ENCODE measurements at regions not wholly inside any gene's neighbourhood (a gene's known extent, or its start where the extent isn't known, plus 50 kb on each side); places are given as distances from the start of the nearest gene placed in this dataset.

DNA sequence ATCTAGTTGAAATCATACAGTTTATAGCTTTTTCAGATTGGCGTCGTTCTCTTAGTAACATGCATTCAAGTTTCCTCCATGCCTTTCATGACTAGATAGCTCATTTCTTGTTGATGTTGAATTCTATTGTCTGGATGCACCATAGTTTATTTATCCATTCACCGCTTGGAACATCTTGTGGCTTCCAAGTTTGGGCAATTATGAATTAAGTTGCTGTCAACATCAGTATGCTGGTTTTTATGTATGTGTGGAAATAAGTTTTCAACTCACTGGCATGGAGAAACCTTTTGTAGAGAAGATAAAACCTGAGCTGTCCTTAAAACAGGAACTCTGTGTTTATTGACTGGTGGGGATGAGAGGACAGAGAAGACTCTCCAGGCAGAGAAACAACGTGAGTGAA lies 248.0 kb downstream of the CDC5L start:
- H3K27me3 ChIP-seq (replicated peaks; ENCODE audit: control insufficient read depth, insufficient read depth, low read length) = no peaks in the 10 kb centered on the region; the same call in 1 of the 2 replicates
- H3K4me3 ChIP-seq (ENCODE audit: low read depth, low read length) = no peak overlapping the region
- no peaks in the 10 kb centered on the region for H3K4me1 ChIP-seq
- Mint-ChIP-seq H3K4me3 (ENCODE audit: unreplicated experiment) (no peak overlapping the region), H3K27me3 (ENCODE audit: insufficient read depth, unreplicated experiment) (peaks cover 16% of the 10 kb centered on the region), H3K27ac (ENCODE audit: unreplicated experiment) (no peak overlapping the region), H3K4me1 (ENCODE audit: low read depth, unreplicated experiment) (no peaks in the 10 kb centered on the region), H3K36me3 (ENCODE audit: insufficient read depth, unreplicated experiment) (no peaks in the 10 kb centered on the region), H3K9me3 (ENCODE audit: unreplicated experiment) (no peaks in the 10 kb centered on the region)
- intact Hi-C loops (cut with micrococcal nuclease; ENCODE audit: unreplicated experiment) = no loop called here
- TF ChIP-seq, protein P1, sequence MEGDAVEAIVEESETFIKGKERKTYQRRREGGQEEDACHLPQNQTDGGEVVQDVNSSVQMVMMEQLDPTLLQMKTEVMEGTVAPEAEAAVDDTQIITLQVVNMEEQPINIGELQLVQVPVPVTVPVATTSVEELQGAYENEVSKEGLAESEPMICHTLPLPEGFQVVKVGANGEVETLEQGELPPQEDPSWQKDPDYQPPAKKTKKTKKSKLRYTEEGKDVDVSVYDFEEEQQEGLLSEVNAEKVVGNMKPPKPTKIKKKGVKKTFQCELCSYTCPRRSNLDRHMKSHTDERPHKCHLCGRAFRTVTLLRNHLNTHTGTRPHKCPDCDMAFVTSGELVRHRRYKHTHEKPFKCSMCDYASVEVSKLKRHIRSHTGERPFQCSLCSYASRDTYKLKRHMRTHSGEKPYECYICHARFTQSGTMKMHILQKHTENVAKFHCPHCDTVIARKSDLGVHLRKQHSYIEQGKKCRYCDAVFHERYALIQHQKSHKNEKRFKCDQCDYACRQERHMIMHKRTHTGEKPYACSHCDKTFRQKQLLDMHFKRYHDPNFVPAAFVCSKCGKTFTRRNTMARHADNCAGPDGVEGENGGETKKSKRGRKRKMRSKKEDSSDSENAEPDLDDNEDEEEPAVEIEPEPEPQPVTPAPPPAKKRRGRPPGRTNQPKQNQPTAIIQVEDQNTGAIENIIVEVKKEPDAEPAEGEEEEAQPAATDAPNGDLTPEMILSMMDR (IDR thresholded peaks at IDR 0.05; ENCODE audit: insufficient read depth in 1 of 2, low read depth in 1 of 2, low read length in 1 of 2, severe bottlenecking in 1 of 2, unreplicated experiment in 1 of 2) = no peak
- H3K36me3 ChIP-seq (ENCODE audit: control insufficient read depth, insufficient read depth, low read length) = no peaks in the 10 kb centered on the region
- POLR2A ChIA-PET = no interaction called here
- BruUV-seq (replicated peaks) = no TSS peak
- peaks cover 3% of the 10 kb centered on the region; the same call in 1 of the 2 replicates for H3K9me3 ChIP-seq
- DNase-seq = no peak
- CTCF ChIA-PET = no interaction called here

DNA sequence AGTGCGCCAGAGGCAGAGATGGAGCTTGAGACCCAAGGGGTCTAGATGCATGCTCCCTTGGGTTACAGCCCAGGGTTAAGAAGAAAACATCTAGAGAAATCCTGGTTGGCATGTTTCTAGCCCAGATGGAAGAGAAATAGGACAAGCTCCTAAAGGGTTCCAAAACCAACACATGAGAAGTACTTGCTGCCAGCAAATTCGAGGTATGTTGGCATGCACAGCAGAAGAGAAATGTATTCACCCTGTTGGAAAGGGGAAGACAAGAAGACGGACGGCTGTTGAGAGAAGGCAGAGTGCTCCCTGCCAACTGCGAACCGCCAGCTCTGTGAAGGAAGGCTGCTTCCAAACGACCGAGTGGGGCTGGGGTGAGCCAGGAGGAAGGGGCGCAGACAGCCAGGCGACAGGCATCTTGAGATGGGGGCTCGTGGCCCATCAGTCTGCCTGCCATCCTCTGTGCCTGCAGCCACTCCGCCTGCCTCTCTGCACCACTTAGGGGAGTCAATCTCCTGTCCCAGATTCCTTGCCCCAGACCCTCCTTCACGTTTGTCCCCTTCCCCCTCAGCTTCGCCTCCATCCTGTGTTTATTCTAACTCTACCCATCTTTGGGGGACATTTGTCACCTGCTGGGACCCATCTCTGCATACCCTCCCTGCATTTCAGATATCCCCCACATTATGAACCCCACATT lies 249.2 kb downstream of the CDC5L start:
- CTCF ChIA-PET = no interaction called here
- TF ChIP-seq, protein P1 (IDR thresholded peaks at IDR 0.05; ENCODE audit: insufficient read depth in 1 of 2, low read depth in 1 of 2, low read length in 1 of 2, severe bottlenecking in 1 of 2, unreplicated experiment in 1 of 2) = no peak
- DNase-seq = no peak
- Mint-ChIP-seq H3K4me1 (ENCODE audit: low read depth, unreplicated experiment) (no peaks in the 10 kb centered on the region), H3K36me3 (ENCODE audit: insufficient read depth, unreplicated experiment) (no peaks in the 10 kb centered on the region), H3K27me3 (ENCODE audit: insufficient read depth, unreplicated experiment) (peaks cover 13% of the 10 kb centered on the region), H3K4me3 (ENCODE audit: unreplicated experiment) (no peak overlapping the region), H3K27ac (ENCODE audit: unreplicated experiment) (no peak overlapping the region), H3K9me3 (ENCODE audit: unreplicated experiment) (no peaks in the 10 kb centered on the region)
- intact Hi-C loops (cut with micrococcal nuclease; ENCODE audit: unreplicated experiment) = no loop called here
- no TSS peak for BruUV-seq (replicated peaks)
- Histone ChIP-seq H3K9me3 (peaks cover 3% of the 10 kb centered on the region; the same call in 1 of the 2 replicates), H3K4me3 (ENCODE audit: low read depth, low read length) (no peak overlapping the region), H3K36me3 (ENCODE audit: control insufficient read depth, insufficient read depth, low read length) (no peaks in the 10 kb centered on the region), H3K27me3 (replicated peaks; ENCODE audit: control insufficient read depth, insufficient read depth, low read length) (no peaks in the 10 kb centered on the region), H3K4me1 (no peaks in the 10 kb centered on the region)
- POLR2A ChIA-PET = no interaction called here

DNA sequence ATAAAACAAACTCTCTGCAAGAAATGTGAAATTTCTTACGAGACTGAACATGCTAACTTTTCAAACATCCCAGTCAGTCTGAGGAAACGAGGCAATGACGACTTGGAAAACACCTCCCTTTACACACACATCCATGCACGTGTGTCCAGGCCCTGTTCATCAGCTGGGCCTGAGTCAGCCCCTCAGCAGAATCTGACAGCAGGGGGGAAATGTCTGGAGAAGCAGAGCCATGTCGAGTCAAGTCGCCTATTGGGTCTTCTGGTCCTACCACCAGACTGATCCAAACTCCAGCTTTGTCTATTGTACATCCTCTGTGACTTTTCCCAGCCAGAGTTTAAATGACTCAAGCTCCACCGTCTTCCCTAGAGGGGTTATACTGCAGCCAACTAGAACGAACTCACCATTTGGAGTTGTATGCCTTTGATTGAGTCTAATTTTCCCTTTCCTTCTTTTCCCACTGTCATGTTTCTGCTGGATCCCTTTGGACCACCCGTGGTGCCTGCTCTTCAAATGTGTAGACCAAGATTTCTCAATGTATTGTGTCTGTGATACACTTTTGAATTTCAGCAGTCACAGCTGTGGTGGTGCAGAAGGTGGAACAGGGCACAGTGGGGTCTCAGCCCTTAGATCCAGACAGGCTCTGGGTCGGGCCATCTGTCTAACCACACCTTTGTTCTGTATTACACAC lies 254.0 kb downstream of the CDC5L start:
- CTCF ChIA-PET = no interaction called here
- Mint-ChIP-seq H3K4me1 (ENCODE audit: low read depth, unreplicated experiment) (no peaks in the 10 kb centered on the region), H3K4me3 (ENCODE audit: unreplicated experiment) (no peak overlapping the region), H3K36me3 (ENCODE audit: insufficient read depth, unreplicated experiment) (no peaks in the 10 kb centered on the region), H3K9me3 (ENCODE audit: unreplicated experiment) (no peaks in the 10 kb centered on the region), H3K27ac (ENCODE audit: unreplicated experiment) (no peak overlapping the region), H3K27me3 (ENCODE audit: insufficient read depth, unreplicated experiment) (peaks cover 3% of the 10 kb centered on the region)
- no peak for DNase-seq
- TF ChIP-seq, protein P1 (IDR thresholded peaks at IDR 0.05; ENCODE audit: insufficient read depth in 1 of 2, low read depth in 1 of 2, low read length in 1 of 2, severe bottlenecking in 1 of 2, unreplicated experiment in 1 of 2) = no peak
- Histone ChIP-seq H3K4me1 (no peaks in the 10 kb centered on the region), H3K36me3 (ENCODE audit: control insufficient read depth, insufficient read depth, low read length) (no peaks in the 10 kb centered on the region), H3K4me3 (ENCODE audit: low read depth, low read length) (no peak overlapping the region), H3K27me3 (replicated peaks; ENCODE audit: control insufficient read depth, insufficient read depth, low read length) (no peaks in the 10 kb centered on the region), H3K9me3 (peaks cover 3% of the 10 kb centered on the region; the same call in 1 of the 2 replicates)
- BruUV-seq (replicated peaks) = no TSS peak
- intact Hi-C loops (cut with micrococcal nuclease; ENCODE audit: unreplicated experiment) = no loop called here
- POLR2A ChIA-PET = no interaction called here
